ENCODE measurements at regions not wholly inside any gene's neighbourhood (a gene's known extent, or its start where the extent isn't known, plus 50 kb on each side); places are given as distances from the start of the nearest gene placed in this dataset.

DNA sequence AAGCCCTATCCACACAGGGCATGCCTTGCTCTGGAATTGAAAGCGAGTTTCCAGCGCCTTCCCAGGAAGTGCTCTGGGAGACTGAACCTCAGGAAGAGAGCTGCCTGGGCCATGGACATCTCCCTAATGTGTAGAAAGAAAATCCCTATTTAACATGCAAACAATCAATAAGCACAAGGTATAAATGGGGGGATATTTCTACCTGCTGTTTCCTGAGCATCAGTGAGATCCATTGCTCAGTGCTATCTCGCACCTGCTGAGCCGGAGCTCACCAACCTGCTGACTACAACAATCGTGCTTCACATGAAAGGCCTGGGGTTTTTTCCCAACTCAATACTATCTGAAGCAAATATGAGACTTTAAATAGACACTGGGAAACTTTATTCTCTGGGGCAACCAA is 584.0 kb downstream of the GLRX3 start:
- no peaks in the 10 kb centered on the region for H3K27me3 ChIP-seq
- DNase-seq = no peak
- WGBS (ENCODE audit: insufficient coverage, low coverage, low lambda C conversion rate, missing lambda C conversion rate) = 63% methylated on average over 5 of the region's 5 CpGs

DNA sequence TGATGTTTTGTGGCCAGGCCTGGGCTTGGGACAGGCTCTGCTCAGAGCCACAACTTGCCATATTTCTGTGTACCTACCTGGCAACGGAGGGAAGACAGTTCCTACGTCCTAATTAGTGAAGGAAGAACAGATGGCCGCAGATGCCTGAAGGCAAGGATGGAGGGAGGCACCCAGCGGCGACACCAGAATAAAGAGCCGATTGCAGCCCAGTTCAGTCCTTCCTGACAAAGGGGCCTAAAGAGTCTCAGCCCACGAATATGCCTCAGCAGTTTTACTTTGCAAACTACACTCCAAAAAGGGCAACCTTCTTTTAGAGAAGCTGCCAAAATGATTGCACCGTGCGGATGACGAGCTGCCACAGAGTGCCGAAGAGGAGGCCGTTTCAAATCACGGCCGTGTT is 585.8 kb downstream of the GLRX3 start:
- ATAC-seq (no peak), DNase-seq (no peak)
- intact Hi-C loops (cut with DNase I) = no loop called here
- Histone ChIP-seq H3K36me3 (no peaks in the 10 kb centered on the region), H3K27me3 (no peaks in the 10 kb centered on the region), H3K9me3 (no peaks in the 10 kb centered on the region), H3K27ac (no peak overlapping the region), H3K4me3 (no peak overlapping the region), H3K4me1 (no peaks in the 10 kb centered on the region)
- WGBS (ENCODE audit: insufficient coverage, low coverage, low lambda C conversion rate, missing lambda C conversion rate) = 64% methylated on average over 13 of the region's 14 CpGs
- TF ChIP-seq CTCF (IDR thresholded peaks at IDR 0.05) = no peak
- no peak for TF ChIP-seq POLR2A (IDR thresholded peaks at IDR 0.05)

More for the DNA sequence above, 584.0 kb downstream of the GLRX3 start:
- no peaks in the 10 kb centered on the region for H3K4me1 ChIP-seq
- intact Hi-C loops (cut with DNase I) = no loop called here
- TF ChIP-seq CTCF (IDR thresholded peaks at IDR 0.05) (no peak), POLR2A (IDR thresholded peaks at IDR 0.05) (no peak)
- no peaks in the 10 kb centered on the region for H3K9me3 ChIP-seq
- no peaks in the 10 kb centered on the region for H3K36me3 ChIP-seq
- H3K27ac ChIP-seq = no peak overlapping the region
- no peak for ATAC-seq
- H3K4me3 ChIP-seq = no peak overlapping the region

- H3K27me3 ChIP-seq = no peaks in the 10 kb centered on the region
- WGBS (ENCODE audit: insufficient coverage, low coverage, low lambda C conversion rate, missing lambda C conversion rate) = no CpG with 5 or more reads among the region's 3 CpGs
- TF ChIP-seq CTCF (IDR thresholded peaks at IDR 0.05) (no peak), POLR2A (IDR thresholded peaks at IDR 0.05) (no peak)
- no peaks in the 10 kb centered on the region for H3K4me1 ChIP-seq
- DNase-seq = no peak
- intact Hi-C loops (cut with DNase I) = no loop called here
- H3K36me3 ChIP-seq = no peaks in the 10 kb centered on the region
- no peak for ATAC-seq
- H3K27ac ChIP-seq = no peak overlapping the region
- no peaks in the 10 kb centered on the region for H3K9me3 ChIP-seq
- no peak overlapping the region for H3K4me3 ChIP-seq
Measured at GRCh38 chr10:130723704-130724103, 587.5 kb downstream of the GLRX3 start.

GRCh38 chr10:130725474-130725970 is 586.0 kb downstream of the TCERG1L start:
- H3K27ac ChIP-seq = no peak overlapping the region
- H3K36me3 ChIP-seq = no peaks in the 10 kb centered on the region
- H3K9me3 ChIP-seq = no peaks in the 10 kb centered on the region
- ATAC-seq (no peak), DNase-seq (no peak)
- H3K27me3 ChIP-seq = no peaks in the 10 kb centered on the region
- TF ChIP-seq CTCF (IDR thresholded peaks at IDR 0.05) = no peak
- no peak for TF ChIP-seq POLR2A (IDR thresholded peaks at IDR 0.05)
- no peak overlapping the region for H3K4me3 ChIP-seq
- 53% methylated on average over 5 of the region's 7 CpGs for WGBS (ENCODE audit: insufficient coverage, low coverage, low lambda C conversion rate, missing lambda C conversion rate)
- no peaks in the 10 kb centered on the region for H3K4me1 ChIP-seq
- intact Hi-C loops (cut with DNase I) = no loop called here

Data from right lobe of liver (tissue), 6 donors.